ENCODE measurements at regions not wholly inside any gene's neighbourhood (a gene's known extent, or its start where the extent isn't known, plus 50 kb on each side); places are given as distances from the start of the nearest gene placed in this dataset.

DNA sequence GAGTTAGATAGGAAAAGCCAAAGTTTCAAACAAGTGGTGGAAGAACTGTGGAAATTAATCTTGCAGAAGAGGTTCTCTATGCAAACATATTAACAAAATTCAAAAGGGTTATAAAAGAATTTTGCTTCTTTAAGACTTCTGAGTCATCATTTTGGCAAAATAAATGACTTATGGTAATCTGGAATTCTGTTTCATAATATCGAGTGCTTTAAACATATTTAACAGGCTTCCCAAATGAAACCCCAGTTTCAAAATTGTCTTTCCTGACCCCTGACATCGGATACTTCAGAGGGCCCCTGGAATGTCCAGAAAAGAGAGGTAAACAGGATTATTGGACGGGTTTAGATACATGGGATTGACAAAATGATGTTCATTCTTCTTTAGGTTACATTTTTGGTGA is 444.6 kb downstream of the HTR7 start:
- no peak overlapping the region for H3K4me3 Mint-ChIP-seq
- CTCF ChIA-PET = no interaction called here
- no peaks in the 10 kb centered on the region for H3K27me3 Mint-ChIP-seq
- no peaks in the 10 kb centered on the region for H3K36me3 Mint-ChIP-seq
- intact Hi-C loops (cut with micrococcal nuclease) = no loop called here
- H3K27ac ChIP-seq (ENCODE audit: low read depth, low read length) = no peak overlapping the region
- DNase-seq = no peak
- H3K4me3 ChIP-seq (ENCODE audit: low read length) = no peak overlapping the region
- H3K9me3 Mint-ChIP-seq = peaks cover 0 to 12% (median 2%) of the 10 kb centered on the region in 11 donors
- no peak for ATAC-seq
- no peaks in the 10 kb centered on the region for H3K9me3 ChIP-seq (ENCODE audit: control insufficient read depth in 2 of 3, low read length in 3 of 3)
- no peaks in the 10 kb centered on the region for H3K27me3 ChIP-seq (ENCODE audit: control insufficient read depth in 2 of 2, insufficient read depth in 2 of 2, low read length in 2 of 2)
- H3K27ac Mint-ChIP-seq = no peak overlapping the region
- no peaks in the 10 kb centered on the region for H3K4me1 Mint-ChIP-seq
- H3K4me1 ChIP-seq (ENCODE audit: control insufficient read depth in 2 of 2, insufficient read depth in 2 of 2, low read length in 2 of 2) = no peaks in the 10 kb centered on the region
- POLR2A ChIA-PET = no interaction called here
- no peaks in the 10 kb centered on the region for H3K36me3 ChIP-seq (ENCODE audit: control insufficient read depth in 2 of 3, insufficient read depth in 3 of 3, low read length in 3 of 3)

DNA sequence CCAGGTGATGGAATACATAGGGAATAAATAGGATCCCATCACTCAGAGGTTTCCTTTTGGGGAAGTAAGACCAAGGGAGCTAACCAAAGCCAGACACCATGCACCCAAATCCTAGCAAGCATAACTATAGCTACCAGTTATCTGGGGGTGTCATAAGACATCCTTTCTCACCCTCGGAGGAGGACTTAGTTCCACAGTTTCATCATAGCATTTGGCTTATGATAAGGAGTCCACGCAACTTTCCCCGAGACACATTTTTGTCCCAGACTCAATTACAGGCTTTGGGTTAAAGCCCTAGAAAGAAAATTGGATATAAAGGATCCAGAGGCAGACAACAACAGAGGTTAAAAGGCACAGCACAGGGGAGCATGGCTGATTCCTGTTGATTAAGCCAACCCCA is 442.9 kb downstream of the HTR7 start:
- Histone ChIP-seq H3K27me3 (ENCODE audit: control insufficient read depth in 2 of 2, insufficient read depth in 2 of 2, low read length in 2 of 2) (no peaks in the 10 kb centered on the region), H3K36me3 (ENCODE audit: control insufficient read depth in 2 of 3, insufficient read depth in 3 of 3, low read length in 3 of 3) (no peaks in the 10 kb centered on the region), H3K4me3 (ENCODE audit: low read length) (no peak overlapping the region), H3K4me1 (ENCODE audit: control insufficient read depth in 2 of 2, insufficient read depth in 2 of 2, low read length in 2 of 2) (no peaks in the 10 kb centered on the region), H3K27ac (ENCODE audit: low read depth, low read length) (no peak overlapping the region), H3K9me3 (ENCODE audit: control insufficient read depth in 2 of 3, low read length in 3 of 3) (no peaks in the 10 kb centered on the region)
- Mint-ChIP-seq H3K4me1 (no peaks in the 10 kb centered on the region), H3K27ac (no peak overlapping the region), H3K9me3 (peaks cover 0 to 12% (median 2%) of the 10 kb centered on the region in 11 donors), H3K36me3 (no peaks in the 10 kb centered on the region), H3K4me3 (no peak overlapping the region), H3K27me3 (no peaks in the 10 kb centered on the region)
- POLR2A ChIA-PET = no interaction called here
- ATAC-seq (no peak), DNase-seq (no peak)
- CTCF ChIA-PET = no interaction called here
- intact Hi-C loops (cut with micrococcal nuclease) = no loop called here

GRCh38 chr10:90417029-90417428 is 440.8 kb downstream of the HTR7 start:
- H3K36me3 Mint-ChIP-seq = no peaks in the 10 kb centered on the region
- POLR2A ChIA-PET = no interaction called here
- no peaks in the 10 kb centered on the region for H3K4me1 ChIP-seq (ENCODE audit: control insufficient read depth in 2 of 2, insufficient read depth in 2 of 2, low read length in 2 of 2)
- no peak for ATAC-seq
- H3K36me3 ChIP-seq (ENCODE audit: control insufficient read depth in 2 of 3, insufficient read depth in 3 of 3, low read length in 3 of 3) = no peaks in the 10 kb centered on the region
- H3K27ac Mint-ChIP-seq = no peak overlapping the region
- no peaks in the 10 kb centered on the region for H3K4me1 Mint-ChIP-seq
- intact Hi-C loops (cut with micrococcal nuclease) = no loop called here
- H3K9me3 Mint-ChIP-seq = peaks cover 0 to 4% (median 0%) of the 10 kb centered on the region in 11 donors
- DNase-seq = no peak
- CTCF ChIA-PET = no interaction called here
- H3K27ac ChIP-seq (ENCODE audit: low read depth, low read length) = no peak overlapping the region
- no peaks in the 10 kb centered on the region for H3K27me3 ChIP-seq (ENCODE audit: control insufficient read depth in 2 of 2, insufficient read depth in 2 of 2, low read length in 2 of 2)
- H3K4me3 ChIP-seq (ENCODE audit: low read length) = no peak overlapping the region
- no peaks in the 10 kb centered on the region for H3K27me3 Mint-ChIP-seq
- no peak overlapping the region for H3K4me3 Mint-ChIP-seq
- H3K9me3 ChIP-seq (ENCODE audit: control insufficient read depth in 2 of 3, low read length in 3 of 3) = no peaks in the 10 kb centered on the region

- no peak overlapping the region for H3K4me3 ChIP-seq (ENCODE audit: low read length)
- no peaks in the 10 kb centered on the region for H3K9me3 ChIP-seq (ENCODE audit: control insufficient read depth in 2 of 3, low read length in 3 of 3)
- ATAC-seq (no peak), DNase-seq (no peak)
- H3K4me1 ChIP-seq (ENCODE audit: control insufficient read depth in 2 of 2, insufficient read depth in 2 of 2, low read length in 2 of 2) = no peaks in the 10 kb centered on the region
- H3K36me3 ChIP-seq (ENCODE audit: control insufficient read depth in 2 of 3, insufficient read depth in 3 of 3, low read length in 3 of 3) = no peaks in the 10 kb centered on the region
- H3K27me3 Mint-ChIP-seq = no peaks in the 10 kb centered on the region
- peaks cover 0 to 2% (median 0%) of the 10 kb centered on the region in 11 donors for H3K9me3 Mint-ChIP-seq
- H3K27ac Mint-ChIP-seq = no peak overlapping the region
- no peaks in the 10 kb centered on the region for H3K27me3 ChIP-seq (ENCODE audit: control insufficient read depth in 2 of 2, insufficient read depth in 2 of 2, low read length in 2 of 2)
- POLR2A ChIA-PET = no interaction called here
- intact Hi-C loops (cut with micrococcal nuclease) = no loop called here
- no peak overlapping the region for H3K27ac ChIP-seq (ENCODE audit: low read depth, low read length)
- H3K36me3 Mint-ChIP-seq = no peaks in the 10 kb centered on the region
- CTCF ChIA-PET = no interaction called here
- no peak overlapping the region for H3K4me3 Mint-ChIP-seq
- no peaks in the 10 kb centered on the region for H3K4me1 Mint-ChIP-seq
Observed at GRCh38 chr10:90417476-90418210, 440.2 kb downstream of the HTR7 start.

DNA sequence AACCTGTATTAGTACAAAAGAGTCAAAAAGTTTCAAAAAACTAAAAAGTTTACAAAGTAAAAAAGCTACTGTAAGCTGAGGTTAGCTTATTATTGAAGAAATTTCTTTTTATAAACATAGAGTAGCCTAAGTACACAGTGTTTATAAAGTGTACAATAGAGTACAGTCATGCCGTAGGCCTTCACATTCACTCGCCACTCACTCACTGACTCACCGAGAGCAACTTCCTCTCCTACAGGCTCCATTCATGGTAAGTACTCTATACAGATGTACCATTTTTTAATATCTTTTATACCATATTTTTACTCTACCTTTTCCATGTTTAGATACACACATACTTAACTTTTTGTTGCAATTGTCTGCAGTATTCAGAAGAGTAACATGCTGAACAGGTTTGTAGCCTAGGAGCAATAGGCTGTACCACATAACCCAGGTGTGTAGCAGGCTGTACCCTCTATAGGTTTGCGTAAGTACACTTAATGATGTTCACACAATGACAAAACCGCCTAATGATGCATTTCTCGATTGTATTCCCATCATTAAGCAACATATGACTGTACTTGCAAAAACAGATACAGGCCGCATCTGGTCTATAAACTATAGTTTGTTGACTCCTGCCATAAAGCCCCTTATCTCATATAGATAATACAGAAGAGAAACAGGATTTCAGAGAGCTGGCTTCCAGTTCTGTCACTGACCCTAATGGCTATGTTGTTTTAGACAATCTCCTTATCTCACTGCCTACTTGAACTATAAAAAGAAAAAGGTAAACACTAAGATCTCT is 438.8 kb downstream of the HTR7 start:
- Histone ChIP-seq H3K27me3 (ENCODE audit: control insufficient read depth in 2 of 2, insufficient read depth in 2 of 2, low read length in 2 of 2) (no peaks in the 10 kb centered on the region), H3K9me3 (ENCODE audit: control insufficient read depth in 2 of 3, low read length in 3 of 3) (no peaks in the 10 kb centered on the region), H3K36me3 (ENCODE audit: control insufficient read depth in 2 of 3, insufficient read depth in 3 of 3, low read length in 3 of 3) (no peaks in the 10 kb centered on the region), H3K4me1 (ENCODE audit: control insufficient read depth in 2 of 2, insufficient read depth in 2 of 2, low read length in 2 of 2) (no peaks in the 10 kb centered on the region), H3K27ac (ENCODE audit: low read depth, low read length) (no peak overlapping the region), H3K4me3 (ENCODE audit: low read length) (no peak overlapping the region)
- no peak for DNase-seq
- no peak for ATAC-seq
- H3K36me3 Mint-ChIP-seq = no peaks in the 10 kb centered on the region
- no peak overlapping the region for H3K27ac Mint-ChIP-seq
- peaks cover 0 to 7% (median 4%) of the 10 kb centered on the region in 11 donors for H3K9me3 Mint-ChIP-seq
- intact Hi-C loops (cut with micrococcal nuclease) = no loop called here
- H3K27me3 Mint-ChIP-seq = no peaks in the 10 kb centered on the region
- no peak overlapping the region for H3K4me3 Mint-ChIP-seq
- ChIA-PET POLR2A (no interaction called here), CTCF (no interaction called here)
- H3K4me1 Mint-ChIP-seq = no peaks in the 10 kb centered on the region

DNA sequence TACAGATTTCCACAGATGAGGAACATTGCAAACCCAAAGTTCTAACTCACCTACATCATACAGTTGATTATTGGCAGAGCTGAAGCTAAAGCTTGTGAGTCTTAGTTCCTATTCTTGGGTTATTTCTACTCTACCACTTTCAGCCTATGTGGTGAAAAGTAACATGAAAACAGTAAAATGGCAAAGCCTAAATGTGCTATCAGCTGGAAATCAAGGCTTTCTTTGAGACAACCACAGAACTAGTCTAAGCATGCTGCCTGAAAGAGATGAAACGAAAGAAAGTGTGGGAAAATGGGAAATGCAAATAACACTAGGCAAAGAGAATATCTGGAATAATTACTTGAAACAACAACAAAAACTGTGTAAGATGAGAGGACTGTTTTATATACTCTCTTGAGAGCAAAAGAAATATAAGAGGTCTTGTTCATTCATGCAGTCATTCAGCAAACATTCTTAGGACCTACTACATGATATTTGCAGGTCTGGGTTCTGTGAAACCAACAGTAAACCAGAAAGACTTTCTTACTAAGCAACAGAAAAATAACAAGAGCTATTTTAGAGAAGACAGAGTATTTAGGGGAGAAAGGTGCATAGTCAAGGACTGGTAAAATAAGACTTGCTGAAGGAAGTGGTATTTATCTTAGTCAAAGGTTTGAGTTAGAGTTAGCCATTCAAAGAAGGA is 437.1 kb downstream of the HTR7 start:
- H3K4me3 Mint-ChIP-seq = no peak overlapping the region
- Histone ChIP-seq H3K4me1 (ENCODE audit: control insufficient read depth in 2 of 2, insufficient read depth in 2 of 2, low read length in 2 of 2) (no peaks in the 10 kb centered on the region), H3K27ac (ENCODE audit: low read depth, low read length) (no peak overlapping the region), H3K9me3 (ENCODE audit: control insufficient read depth in 2 of 3, low read length in 3 of 3) (no peaks in the 10 kb centered on the region), H3K36me3 (ENCODE audit: control insufficient read depth in 2 of 3, insufficient read depth in 3 of 3, low read length in 3 of 3) (no peaks in the 10 kb centered on the region), H3K4me3 (ENCODE audit: low read length) (no peak overlapping the region), H3K27me3 (ENCODE audit: control insufficient read depth in 2 of 2, insufficient read depth in 2 of 2, low read length in 2 of 2) (no peaks in the 10 kb centered on the region)
- H3K36me3 Mint-ChIP-seq = no peaks in the 10 kb centered on the region
- ChIA-PET POLR2A (no interaction called here), CTCF (no interaction called here)
- ATAC-seq (no peak), DNase-seq (no peak)
- H3K4me1 Mint-ChIP-seq = no peaks in the 10 kb centered on the region
- H3K27me3 Mint-ChIP-seq = no peaks in the 10 kb centered on the region
- H3K9me3 Mint-ChIP-seq = peaks cover 0 to 9% (median 5%) of the 10 kb centered on the region in 11 donors
- intact Hi-C loops (cut with micrococcal nuclease) = no loop called here
- H3K27ac Mint-ChIP-seq = no peak overlapping the region
